NB4 (cell line): ENCODE measurements at regions not wholly inside any gene's neighbourhood (a gene's known extent, or its start where the extent isn't known, plus 50 kb on each side); places are given as distances from the start of the nearest gene placed in this dataset.

ENCODE experiments used
- MAX ChIP-seq: IDR thresholded peaks from 2 replicates; pipeline ENCODE4 v1.6.1; 2011; ENCODE audit warnings: low read depth, low read length
- MYC ChIP-seq: IDR thresholded peaks from 2 replicates; pipeline ENCODE4 v1.6.1; 2011; ENCODE audit warnings: low read depth, low read length
- POLR2A ChIP-seq: IDR thresholded peaks from 2 replicates; pipeline ENCODE4 v1.6.1; 2011; ENCODE audit warnings: mild to moderate bottlenecking; ENCODE audit not compliant: insufficient read length; ENCODE audit errors: extremely low read depth
- TF ChIP-seq, protein P1 (sequence below): IDR thresholded peaks from one replicate; pipeline ENCODE4 v1.5.1; 2012; ENCODE audit warnings: low read depth, low read length

DNA sequence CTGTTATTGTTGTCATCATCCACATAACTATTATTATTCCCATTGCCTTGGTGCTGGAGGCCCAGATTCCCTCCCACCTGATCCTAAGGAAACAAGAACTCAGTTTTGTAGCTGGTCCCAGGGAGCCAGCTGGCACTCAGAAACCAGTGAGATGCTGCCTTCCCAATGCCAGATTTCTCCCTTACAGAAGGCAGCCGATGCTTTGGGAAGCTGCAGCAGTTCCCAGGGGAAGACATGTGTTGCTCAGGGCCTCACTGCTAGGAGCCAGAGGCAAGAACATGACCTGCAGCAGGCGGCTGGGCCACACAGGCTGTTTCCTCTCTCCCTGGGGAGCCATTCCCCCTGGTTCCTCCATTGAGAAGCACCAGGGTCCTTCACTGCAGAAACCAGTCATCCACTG lies 59.9 kb upstream of the GRIN2A start:
- TF ChIP-seq, protein P1, sequence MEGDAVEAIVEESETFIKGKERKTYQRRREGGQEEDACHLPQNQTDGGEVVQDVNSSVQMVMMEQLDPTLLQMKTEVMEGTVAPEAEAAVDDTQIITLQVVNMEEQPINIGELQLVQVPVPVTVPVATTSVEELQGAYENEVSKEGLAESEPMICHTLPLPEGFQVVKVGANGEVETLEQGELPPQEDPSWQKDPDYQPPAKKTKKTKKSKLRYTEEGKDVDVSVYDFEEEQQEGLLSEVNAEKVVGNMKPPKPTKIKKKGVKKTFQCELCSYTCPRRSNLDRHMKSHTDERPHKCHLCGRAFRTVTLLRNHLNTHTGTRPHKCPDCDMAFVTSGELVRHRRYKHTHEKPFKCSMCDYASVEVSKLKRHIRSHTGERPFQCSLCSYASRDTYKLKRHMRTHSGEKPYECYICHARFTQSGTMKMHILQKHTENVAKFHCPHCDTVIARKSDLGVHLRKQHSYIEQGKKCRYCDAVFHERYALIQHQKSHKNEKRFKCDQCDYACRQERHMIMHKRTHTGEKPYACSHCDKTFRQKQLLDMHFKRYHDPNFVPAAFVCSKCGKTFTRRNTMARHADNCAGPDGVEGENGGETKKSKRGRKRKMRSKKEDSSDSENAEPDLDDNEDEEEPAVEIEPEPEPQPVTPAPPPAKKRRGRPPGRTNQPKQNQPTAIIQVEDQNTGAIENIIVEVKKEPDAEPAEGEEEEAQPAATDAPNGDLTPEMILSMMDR: no peak
- no peak for TF ChIP-seq POLR2A
- no peak for TF ChIP-seq MAX
- TF ChIP-seq MYC: no peak
